ENCODE measurements at regions not wholly inside any gene's neighbourhood (a gene's known extent, or its start where the extent isn't known, plus 50 kb on each side); places are given as distances from the start of the nearest gene placed in this dataset.

DNA sequence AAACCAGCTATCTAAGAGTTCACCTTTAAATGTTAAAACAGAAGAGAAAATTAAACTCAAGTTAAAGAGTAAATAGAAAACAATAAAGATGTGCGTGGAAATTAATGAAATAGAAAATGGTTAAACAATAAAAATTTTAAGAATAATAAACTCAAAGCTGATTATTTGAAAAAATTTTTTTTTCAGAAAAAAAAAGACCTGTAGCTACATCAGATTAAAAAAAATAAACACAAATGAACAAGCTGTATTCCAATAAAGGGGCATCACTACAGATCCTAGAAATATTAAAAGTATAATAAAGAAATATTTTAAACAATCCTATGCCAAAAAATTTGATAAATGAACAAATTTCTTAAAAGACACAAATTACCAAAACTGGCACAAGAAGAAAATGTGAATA lies 64.1 kb downstream of the DRD1 start:
- H3K79me2 ChIP-seq (ENCODE audit: control insufficient read depth, low read length): no peaks in the 10 kb centered on the region
- H3F3A ChIP-seq (ENCODE audit: control insufficient read depth, insufficient read depth): no peaks in the 10 kb centered on the region
- H3K4me3 ChIP-seq (ENCODE audit: low read length): no peak overlapping the region
- TF ChIP-seq, protein P1, sequence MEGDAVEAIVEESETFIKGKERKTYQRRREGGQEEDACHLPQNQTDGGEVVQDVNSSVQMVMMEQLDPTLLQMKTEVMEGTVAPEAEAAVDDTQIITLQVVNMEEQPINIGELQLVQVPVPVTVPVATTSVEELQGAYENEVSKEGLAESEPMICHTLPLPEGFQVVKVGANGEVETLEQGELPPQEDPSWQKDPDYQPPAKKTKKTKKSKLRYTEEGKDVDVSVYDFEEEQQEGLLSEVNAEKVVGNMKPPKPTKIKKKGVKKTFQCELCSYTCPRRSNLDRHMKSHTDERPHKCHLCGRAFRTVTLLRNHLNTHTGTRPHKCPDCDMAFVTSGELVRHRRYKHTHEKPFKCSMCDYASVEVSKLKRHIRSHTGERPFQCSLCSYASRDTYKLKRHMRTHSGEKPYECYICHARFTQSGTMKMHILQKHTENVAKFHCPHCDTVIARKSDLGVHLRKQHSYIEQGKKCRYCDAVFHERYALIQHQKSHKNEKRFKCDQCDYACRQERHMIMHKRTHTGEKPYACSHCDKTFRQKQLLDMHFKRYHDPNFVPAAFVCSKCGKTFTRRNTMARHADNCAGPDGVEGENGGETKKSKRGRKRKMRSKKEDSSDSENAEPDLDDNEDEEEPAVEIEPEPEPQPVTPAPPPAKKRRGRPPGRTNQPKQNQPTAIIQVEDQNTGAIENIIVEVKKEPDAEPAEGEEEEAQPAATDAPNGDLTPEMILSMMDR (IDR thresholded peaks at IDR 0.05; ENCODE audit: low read depth, low read length, poor library complexity, severe bottlenecking): no peak
- no peak for TF ChIP-seq EZH2phosphoT487 (IDR thresholded peaks at IDR 0.05; ENCODE audit: borderline replicate concordance, low read length)
- no peak overlapping the region for H3K4me2 ChIP-seq (ENCODE audit: low read length)
- H3K9me2 ChIP-seq (replicated peaks; ENCODE audit: control insufficient read depth, low read length): no peaks in the 10 kb centered on the region
- no peaks in the 10 kb centered on the region for H4K20me1 ChIP-seq (ENCODE audit: control insufficient read depth, insufficient read depth, low read depth, low read length)
- H3K36me3 ChIP-seq (ENCODE audit: control insufficient read depth, low read length): no peaks in the 10 kb centered on the region
- H3K27me3 ChIP-seq (ENCODE audit: control insufficient read depth, low read length): no peaks in the 10 kb centered on the region; the same call in 1 of the 2 replicates
- H3K4me1 ChIP-seq (ENCODE audit: control insufficient read depth, low read length): no peaks in the 10 kb centered on the region
- H3K27ac ChIP-seq (ENCODE audit: low read depth, low read length): no peak overlapping the region
- H3K9me3 ChIP-seq (ENCODE audit: control insufficient read depth, insufficient read depth, low read length): no peaks in the 10 kb centered on the region

DNA sequence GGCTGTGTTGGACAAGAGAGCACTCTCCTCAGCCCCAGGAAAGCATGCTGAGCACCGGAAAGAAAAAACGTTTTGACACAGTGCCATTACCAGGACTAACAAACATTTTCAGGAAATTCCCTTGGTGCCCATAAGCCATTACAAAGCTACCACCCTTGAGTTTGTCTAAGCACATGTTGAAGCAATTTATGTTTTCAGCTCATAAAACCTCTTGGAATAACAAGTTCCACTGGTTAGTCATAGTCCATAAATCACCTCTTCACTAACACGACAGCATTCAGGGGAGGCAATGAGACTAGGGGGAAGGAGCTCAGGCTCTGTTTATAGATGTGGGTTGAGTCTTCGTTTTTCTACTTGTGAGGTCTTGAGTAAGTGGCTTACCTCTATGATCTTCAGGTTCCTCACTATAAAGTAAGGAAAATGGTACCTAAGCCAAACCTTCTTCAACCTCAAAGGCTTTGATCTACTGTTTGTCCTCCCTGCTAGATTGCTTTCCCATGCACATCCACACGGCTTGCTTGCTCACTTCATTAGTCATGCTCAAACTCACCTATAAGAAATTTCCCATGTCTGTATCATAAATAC lies 65.4 kb downstream of the DRD1 start:
- Histone ChIP-seq H3K27me3 (ENCODE audit: control insufficient read depth, low read length) (no peaks in the 10 kb centered on the region; the same call in 1 of the 2 replicates), H3K4me3 (ENCODE audit: low read length) (no peak overlapping the region), H3K9me3 (ENCODE audit: control insufficient read depth, insufficient read depth, low read length) (no peaks in the 10 kb centered on the region), H3K79me2 (ENCODE audit: control insufficient read depth, low read length) (no peaks in the 10 kb centered on the region), H3K4me1 (ENCODE audit: control insufficient read depth, low read length) (no peaks in the 10 kb centered on the region), H3K9me2 (replicated peaks; ENCODE audit: control insufficient read depth, low read length) (no peaks in the 10 kb centered on the region), H3K27ac (ENCODE audit: low read depth, low read length) (no peak overlapping the region), H4K20me1 (ENCODE audit: control insufficient read depth, insufficient read depth, low read depth, low read length) (no peaks in the 10 kb centered on the region), H3F3A (ENCODE audit: control insufficient read depth, insufficient read depth) (no peaks in the 10 kb centered on the region), H3K4me2 (ENCODE audit: low read length) (no peak overlapping the region), H3K36me3 (ENCODE audit: control insufficient read depth, low read length) (no peaks in the 10 kb centered on the region)
- TF ChIP-seq, protein P1 (IDR thresholded peaks at IDR 0.05; ENCODE audit: low read depth, low read length, poor library complexity, severe bottlenecking): no peak
- no peak for TF ChIP-seq EZH2phosphoT487 (IDR thresholded peaks at IDR 0.05; ENCODE audit: borderline replicate concordance, low read length)

DNA sequence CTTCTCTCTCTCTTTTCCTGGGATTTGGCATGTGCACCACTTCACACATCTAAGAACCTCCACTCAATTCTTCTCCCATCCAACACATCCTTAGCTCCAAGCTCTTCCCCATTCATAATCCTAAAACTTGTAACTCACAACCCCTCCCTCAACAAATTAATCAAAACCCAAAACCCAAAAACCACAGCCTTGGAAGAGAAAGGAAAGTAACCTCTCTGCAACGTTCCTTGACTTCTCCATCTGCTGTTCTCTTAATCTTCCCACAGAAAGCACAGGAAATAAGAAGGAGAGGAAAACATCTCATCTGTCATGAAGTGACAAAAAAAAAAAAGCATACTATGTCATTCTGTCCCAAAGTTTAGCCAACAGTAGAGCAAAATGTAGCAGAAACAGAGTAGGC lies 66.2 kb downstream of the DRD1 start:
- TF ChIP-seq EZH2phosphoT487 (IDR thresholded peaks at IDR 0.05; ENCODE audit: borderline replicate concordance, low read length): no peak
- TF ChIP-seq, protein P1 (IDR thresholded peaks at IDR 0.05; ENCODE audit: low read depth, low read length, poor library complexity, severe bottlenecking): no peak
- Histone ChIP-seq H3K79me2 (ENCODE audit: control insufficient read depth, low read length) (no peaks in the 10 kb centered on the region), H3K36me3 (ENCODE audit: control insufficient read depth, low read length) (no peaks in the 10 kb centered on the region), H3K9me2 (replicated peaks; ENCODE audit: control insufficient read depth, low read length) (no peaks in the 10 kb centered on the region), H3K27me3 (ENCODE audit: control insufficient read depth, low read length) (no peaks in the 10 kb centered on the region; the same call in 1 of the 2 replicates), H3F3A (ENCODE audit: control insufficient read depth, insufficient read depth) (no peaks in the 10 kb centered on the region), H4K20me1 (ENCODE audit: control insufficient read depth, insufficient read depth, low read depth, low read length) (no peaks in the 10 kb centered on the region), H3K27ac (ENCODE audit: low read depth, low read length) (no peak overlapping the region), H3K9me3 (ENCODE audit: control insufficient read depth, insufficient read depth, low read length) (no peaks in the 10 kb centered on the region), H3K4me3 (ENCODE audit: low read length) (no peak overlapping the region), H3K4me2 (ENCODE audit: low read length) (no peak overlapping the region), H3K4me1 (ENCODE audit: control insufficient read depth, low read length) (no peaks in the 10 kb centered on the region)

Data from DOHH2 (cell line).